GM19240 (cell line): ENCODE measurements at regions not wholly inside any gene's neighbourhood (a gene's known extent, or its start where the extent isn't known, plus 50 kb on each side); places are given as distances from the start of the nearest gene placed in this dataset.
"Not testable (repeated sequence)": the region's sequence is repeated elsewhere in the genome, so short reads cannot be mapped to it uniquely, and the experiment has no call there.

Experiments used
- DNase-seq: peaks from one replicate; pipeline ENCODE4 v3.0.0; 2011; ENCODE audit warnings: low spot score; ENCODE audit not compliant: insufficient read length

DNA sequence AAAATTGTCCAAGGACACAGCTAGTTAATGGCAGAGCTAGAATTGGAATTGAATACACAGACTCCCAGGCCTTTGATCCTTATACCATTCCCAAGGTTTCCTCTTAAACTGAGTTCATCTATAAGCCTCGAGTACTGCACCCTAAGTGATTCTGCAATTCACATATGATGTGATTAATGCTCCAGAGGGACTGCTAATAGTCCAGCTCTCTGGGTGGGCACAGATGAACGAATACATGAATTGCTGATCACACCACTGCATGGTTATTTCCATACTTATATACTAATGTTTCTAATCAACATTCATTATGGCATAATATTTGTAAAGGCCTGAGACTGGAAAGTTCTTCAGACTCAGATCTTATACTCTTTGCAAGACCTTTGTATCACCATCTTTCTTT is 101.8 kb downstream of the NUFIP1 start:
- DNase-seq = no peak

GRCh38 chr13:44884076-44884729 is 105.1 kb downstream of the NUFIP1 start:
- DNase-seq = no peak

- DNase-seq = peak; percentile 24
Measured at GRCh38 chr13:44879452-44880058, 109.7 kb downstream of the NUFIP1 start.

- DNase-seq = no peak
Measured at GRCh38 chr13:44876782-44877324, 112.4 kb downstream of the NUFIP1 start.

DNA sequence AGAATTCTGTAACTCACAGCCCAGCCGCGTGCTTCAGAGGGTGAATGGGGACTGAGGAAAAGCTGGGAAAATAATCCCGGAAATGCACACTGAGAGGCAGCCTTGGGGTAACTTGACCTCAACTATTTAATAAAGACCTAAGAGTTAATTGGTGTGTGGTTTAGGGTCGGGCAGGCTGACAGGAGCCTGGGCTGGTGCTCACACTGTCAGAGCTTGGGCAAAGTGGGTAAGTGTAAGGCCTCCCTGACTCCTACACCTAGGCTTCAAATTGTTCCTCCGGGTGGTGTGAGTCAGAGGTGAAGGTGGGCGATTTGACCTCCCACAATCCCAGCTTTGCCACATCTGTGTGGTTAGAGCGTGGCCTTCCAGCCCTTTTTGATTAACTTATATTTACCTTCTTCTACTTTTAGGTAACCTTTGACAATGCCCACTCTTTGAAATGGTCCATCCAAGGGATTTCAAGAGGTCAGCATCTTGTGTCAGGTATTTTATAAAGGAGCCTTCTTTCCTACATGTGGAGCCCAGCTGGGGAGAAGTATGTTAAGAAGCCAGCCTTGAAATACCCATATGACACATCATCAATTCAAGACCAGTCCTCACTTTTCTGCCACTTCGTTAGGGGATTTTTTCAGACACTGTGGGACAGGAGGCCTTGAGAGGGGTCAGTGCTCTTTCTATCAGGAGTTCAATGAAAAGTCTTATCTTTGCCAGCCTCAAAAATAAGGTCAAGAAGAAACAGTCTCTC is 114.2 kb downstream of the NUFIP1 start:
- no peak for DNase-seq

DNA sequence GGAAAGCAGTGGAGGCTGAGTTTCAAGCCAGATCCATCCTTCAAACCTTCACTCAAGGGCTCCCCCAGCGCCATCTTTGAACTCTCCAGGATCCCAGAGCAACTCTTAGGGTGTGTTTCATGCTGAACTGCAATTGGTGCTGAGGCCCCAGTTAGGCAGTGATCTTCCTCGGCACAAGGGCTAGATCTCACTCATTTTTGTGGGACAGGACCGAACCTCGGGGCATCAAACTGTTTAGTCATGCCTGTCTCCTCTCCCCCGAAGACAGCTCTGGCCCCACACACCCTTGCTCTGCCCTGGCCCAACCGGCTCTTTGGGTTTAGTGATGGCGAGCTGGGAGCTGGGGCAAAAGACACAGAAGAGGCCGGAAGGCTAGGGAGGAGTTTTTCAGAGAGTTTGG is 115.1 kb downstream of the NUFIP1 start:
- DNase-seq = no peak

DNA sequence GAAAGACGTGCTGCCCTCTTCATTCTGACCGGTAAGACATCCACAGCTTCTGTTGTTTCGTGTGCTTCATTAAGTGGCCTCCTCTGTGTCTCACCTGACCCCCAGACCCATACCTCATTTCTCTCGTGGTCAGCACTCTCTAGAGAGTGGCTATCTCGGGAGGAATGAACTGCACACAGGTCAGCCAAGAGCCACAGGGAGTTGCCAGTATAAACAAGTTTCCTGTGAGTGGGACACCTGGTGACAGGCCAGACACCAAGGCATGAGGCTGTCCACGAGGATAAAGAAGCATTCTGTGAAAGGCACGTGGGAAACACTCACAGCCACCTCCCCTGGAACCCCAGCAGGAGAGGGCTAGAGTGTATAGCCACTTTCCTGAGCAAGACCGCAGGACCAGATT is 115.8 kb downstream of the NUFIP1 start:
- no peak for DNase-seq

GRCh38 chr13:44872751-44873150 is 116.5 kb downstream of the NUFIP1 start:
- no peak for DNase-seq

DNA sequence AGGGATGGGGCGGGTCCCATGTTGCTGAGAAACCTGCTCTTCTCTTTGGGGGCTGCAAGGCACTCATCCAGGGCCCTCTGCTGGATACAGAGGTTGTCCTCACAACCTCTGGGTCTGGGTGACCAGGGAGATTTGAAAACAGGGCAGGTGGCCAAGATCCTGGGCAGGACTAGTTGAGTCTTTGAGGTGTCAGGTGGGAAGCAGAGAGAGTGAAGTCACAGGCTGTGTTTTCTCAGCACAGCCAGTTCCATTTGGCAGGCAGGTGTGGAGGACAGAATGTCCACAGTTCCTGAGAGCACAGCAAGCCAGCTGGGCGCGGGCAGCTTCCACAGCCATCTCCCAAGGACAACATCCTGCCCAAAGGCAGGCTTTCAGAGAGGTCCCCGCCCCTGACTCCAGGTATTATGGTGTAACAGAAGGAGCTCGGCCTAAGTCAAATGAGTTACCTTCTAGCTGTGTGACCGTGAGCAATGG is 118.8 kb downstream of the NUFIP1 start:
- DNase-seq = no peak

GRCh38 chr13:44869167-44869566 is 120.1 kb downstream of the NUFIP1 start:
- no peak for DNase-seq

GRCh38 chr13:44868397-44868796 is 120.9 kb downstream of the NUFIP1 start:
- peak; percentile 22 for DNase-seq

DNA sequence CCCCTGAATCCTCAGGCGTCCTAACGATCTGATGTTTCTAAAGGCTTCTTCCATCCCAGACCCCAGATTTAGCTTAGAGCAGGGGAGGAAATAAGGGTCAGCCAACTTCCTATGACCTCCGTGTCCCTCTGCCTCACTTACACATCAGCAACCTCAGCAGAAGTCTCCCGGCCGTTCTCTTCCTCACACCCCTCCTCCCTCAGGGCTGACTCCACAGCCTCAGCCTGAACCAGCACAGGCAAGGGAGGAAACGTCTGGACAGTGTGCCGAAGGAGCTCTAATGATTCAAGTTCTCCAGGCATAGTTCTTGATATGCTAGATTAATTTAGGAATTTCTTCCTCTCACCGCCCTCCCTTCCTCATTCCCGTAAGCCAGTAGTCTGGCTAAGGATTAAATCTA is 121.4 kb downstream of the NUFIP1 start:
- no peak for DNase-seq

GRCh38 chr13:44866411-44866911 is 122.8 kb downstream of the NUFIP1 start:
- DNase-seq = no peak

DNA sequence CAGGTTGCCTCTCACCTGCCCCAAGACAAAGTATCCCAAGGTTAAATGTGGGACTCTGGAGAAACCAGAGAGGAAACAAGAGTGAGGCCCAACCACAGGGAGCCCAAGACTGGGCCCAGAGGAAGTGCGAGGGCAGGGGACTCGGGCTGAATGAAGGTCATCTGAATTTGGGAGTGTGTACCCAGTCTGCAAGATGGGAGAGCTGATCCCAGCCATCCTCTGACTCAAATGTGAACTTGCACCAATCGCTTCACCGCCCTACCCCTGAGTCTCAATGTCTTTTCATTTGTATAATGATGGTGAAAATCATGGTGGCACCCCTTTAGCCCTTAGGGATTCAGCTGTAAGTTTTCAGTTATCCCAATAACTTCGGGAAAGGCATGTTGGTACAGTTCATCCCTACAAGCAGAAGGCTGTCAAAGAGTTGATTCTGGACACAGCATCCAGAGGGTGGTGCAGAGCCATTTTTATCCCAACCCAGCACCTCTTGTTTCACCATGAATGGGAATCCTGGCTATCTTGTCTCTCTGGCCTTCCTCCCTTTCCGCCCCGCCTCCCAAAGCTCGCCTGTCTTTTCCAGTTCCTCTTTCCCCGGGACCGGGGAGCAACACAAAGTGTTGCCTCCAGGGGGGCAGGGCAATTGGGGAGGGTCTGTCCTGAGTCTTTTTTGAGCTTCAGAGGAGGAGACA is 123.4 kb downstream of the NUFIP1 start:
- no peak for DNase-seq

DNA sequence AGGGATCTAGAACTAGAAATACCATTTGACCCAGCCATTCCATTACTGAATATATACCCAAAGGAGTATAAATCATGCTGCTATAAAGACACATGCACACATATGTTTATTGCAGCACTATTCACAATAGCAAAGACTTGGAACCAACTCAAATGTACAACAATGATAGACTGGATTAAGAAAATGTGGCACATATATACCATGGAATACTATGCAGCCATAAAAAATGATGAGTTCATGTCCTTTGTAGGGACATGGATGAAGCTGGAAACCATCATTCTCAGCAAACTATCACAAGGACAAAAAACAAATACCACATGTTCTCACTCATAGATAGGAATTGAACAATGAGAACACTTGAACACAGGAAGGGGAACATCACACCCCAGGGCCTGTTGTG is 125.6 kb downstream of the NUFIP1 start:
- not testable (repeated sequence) for DNase-seq

DNA sequence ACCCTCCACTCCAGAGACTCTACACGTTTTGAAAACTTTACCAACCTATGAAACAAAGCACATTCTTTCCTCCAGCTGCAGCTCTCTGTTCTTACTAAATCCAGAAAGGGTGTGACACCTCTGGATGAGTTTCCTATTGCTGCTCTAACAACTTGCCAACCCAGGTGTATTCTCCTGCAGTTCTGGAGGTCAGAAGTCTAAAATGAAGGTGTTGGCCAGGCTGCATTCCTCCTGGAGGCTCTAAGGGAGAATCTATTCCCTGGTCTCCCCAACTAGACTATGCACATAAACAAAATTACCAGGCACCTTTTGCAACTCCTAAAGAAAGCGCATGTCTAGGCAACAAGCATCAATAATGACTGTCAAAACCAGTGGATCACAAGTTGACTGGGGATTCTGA is 128.8 kb downstream of the NUFIP1 start:
- DNase-seq = no peak

GRCh38 chr13:44857736-44858135 is 131.5 kb downstream of the NUFIP1 start:
- no peak for DNase-seq

DNA sequence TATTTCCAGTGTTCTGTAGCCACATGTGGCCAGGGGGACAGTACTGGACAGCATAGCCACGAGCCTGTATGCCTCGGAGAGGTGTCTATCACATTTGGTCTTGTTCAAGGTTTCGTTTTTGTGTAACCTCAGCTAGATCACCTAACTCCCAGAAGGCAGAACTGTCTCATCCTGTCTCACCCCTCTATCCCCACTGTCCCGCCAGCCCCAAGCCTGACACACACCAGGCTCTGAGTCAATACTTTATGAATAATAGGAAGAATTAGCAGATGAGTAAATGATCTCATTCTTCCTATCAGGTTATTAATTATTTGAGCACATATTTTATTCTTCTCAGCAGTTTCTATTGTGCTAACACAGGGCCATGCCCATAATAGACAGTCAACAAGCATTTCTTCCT is 132.2 kb downstream of the NUFIP1 start:
- DNase-seq = no peak

DNA sequence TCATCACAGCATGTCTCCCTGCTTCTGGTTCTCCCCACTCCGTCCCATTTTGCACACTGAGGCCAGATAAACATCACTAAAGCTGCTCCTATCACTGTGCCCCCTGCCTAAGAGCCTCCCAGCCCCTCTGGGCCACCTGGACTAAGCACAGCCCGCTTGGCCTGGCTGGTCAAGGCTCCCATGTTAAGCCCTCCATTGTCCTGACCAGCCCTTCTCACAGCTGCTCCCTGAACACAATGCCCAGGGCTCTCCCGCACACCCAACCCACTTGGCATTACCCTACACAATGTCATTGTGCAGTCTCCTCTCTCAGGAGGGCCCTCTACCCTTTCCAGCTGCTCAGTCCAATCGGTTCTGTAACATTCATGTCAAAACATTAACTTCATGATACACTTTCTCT is 133.4 kb downstream of the NUFIP1 start:
- no peak for DNase-seq

- DNase-seq = no peak
Measured at GRCh38 chr13:44854313-44855060, 134.8 kb downstream of the NUFIP1 start.

DNA sequence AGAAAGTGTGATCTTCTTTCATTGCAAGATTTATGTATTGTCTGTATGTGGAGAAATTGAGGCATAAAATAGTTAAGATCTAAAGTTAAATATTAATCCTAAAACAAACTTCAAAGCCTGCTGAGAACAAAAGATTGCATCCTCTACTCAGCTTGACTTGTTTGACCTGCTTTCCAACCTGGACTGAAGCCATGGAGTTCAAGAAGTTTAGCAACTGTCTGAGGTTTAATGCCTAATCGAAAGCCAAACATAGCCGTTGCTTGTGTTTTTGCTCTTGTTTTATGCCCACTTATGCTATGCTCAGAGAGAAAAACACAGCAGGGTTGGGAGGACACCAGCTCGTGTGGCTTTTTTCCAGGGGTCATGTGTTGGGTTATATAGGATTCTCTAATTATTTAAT is 135.6 kb downstream of the NUFIP1 start:
- no peak for DNase-seq
